Ovary (tissue), 7 donors: ENCODE measurements at regions not wholly inside any gene's neighbourhood (a gene's known extent, or its start where the extent isn't known, plus 50 kb on each side); places are given as distances from the start of the nearest gene placed in this dataset.

Experiments
- DNase-seq, 5 donors: peaks; one replicate each; pipeline ENCODE4 v3.0.0-alpha.2; 2019 to 2020
- H3K27ac ChIP-seq, 2 donors: fragments of 200-600 bp; one replicate each; pipeline versions ENCODE4 v1.5.1 to v1.8.0; 2019 to 2022
- H3K27me3 ChIP-seq: fragments of 200-600 bp; one replicate; pipeline ENCODE4 v1.8.0; 2022
- H3K36me3 ChIP-seq: fragments of 200-600 bp; sonication (generic); one replicate; pipeline ENCODE4 v1.5.1; 2019
- H3K4me1 ChIP-seq: one replicate; pipeline ENCODE4 v1.8.1; 2013; ENCODE audit warnings: mild to moderate bottlenecking, moderate library complexity; ENCODE audit not compliant: insufficient read depth
- H3K4me3 ChIP-seq: fragments of 200-600 bp; sonication (generic); one replicate; pipeline ENCODE4 v1.5.1; 2017
- H3K9me3 ChIP-seq, 2 donors: fragments of 200-600 bp in 1 of 2; sonication (generic) in 1 of 2; one replicate each; pipeline versions ENCODE4 v1.5.1 to v1.8.1; 2013 to 2019; ENCODE audit warnings: mild to moderate bottlenecking in 1 of 2, moderate library complexity in 1 of 2
- CTCF ChIP-seq, 3 donors: fragments of 450-650 bp in 2 of 3; fragments of 200-600 bp in 1 of 3; IDR thresholded peaks; one replicate each; pipeline versions ENCODE4 v1.5.1 to v1.8.0; 2016 to 2022; ENCODE audit warnings: antibody characterized with exemption in 3 of 3, mild to moderate bottlenecking in 1 of 3
- EP300 ChIP-seq: sonication (generic); formaldehyde crosslinking; IDR thresholded peaks from one replicate; pipeline ENCODE4 v1.6.1; 2017; ENCODE audit warnings: antibody characterized with exemption
- POLR2A ChIP-seq: fragments of 450-650 bp; IDR thresholded peaks from one replicate; pipeline ENCODE4 v1.6.1; 2017; ENCODE audit warnings: antibody characterized with exemption, mild to moderate bottlenecking, moderate library complexity
- WGBS, 3 donors: extraction: QIAGEN DNeasy Blood & Tissue Kit in 1 of 3; methylation state at CpG; one replicate each; pipeline versions ENCODE4 v1.1.5 to v1.1.7; 2013 to 2017; 5-methylcytosine and 5-hydroxymethylcytosine counted together
- intact Hi-C, 4 donors: fragments of 100-400 bp; cut with DNase I; formaldehyde crosslinking; loops; one replicate each; pipeline versions ENCODE4 v1.11.0 to v1.15.1; 2022 to 2023
- donor health status: DM: no; HTN: no; CAD: no; lungs with moderate emphysema.
- donor health status: DM: no; HTN: no; CAD: no.
- donor health status: Bipolar disorder and iron deficiency.
- donor health status: DM: no; HTN: no; CAD: no.
- donor health status: DM: yes; HTN: yes; CAD: no.

GRCh38 chr13:68987585-68987984 lies 1120.0 kb upstream of the ATXN8OS start:
- intact Hi-C loops: no loop called here
- H3K9me3 ChIP-seq: no peaks in the 10 kb centered on the region
- no peak overlapping the region for H3K4me3 ChIP-seq
- H3K27me3 ChIP-seq: no peaks in the 10 kb centered on the region
- TF ChIP-seq POLR2A: no peak
- TF ChIP-seq EP300: no peak
- no peak for TF ChIP-seq CTCF (IDR thresholded peaks at IDR 0.05)
- DNase-seq: no peak
- no peaks in the 10 kb centered on the region for H3K36me3 ChIP-seq
- H3K4me1 ChIP-seq: no peaks in the 10 kb centered on the region
- 92 to 96% (median 92%) methylated on average over 13 of the region's 13 CpGs for WGBS, 3 donors
- H3K27ac ChIP-seq: no peak overlapping the region

GRCh38 chr13:68984688-68985319 lies 1122.8 kb upstream of the ATXN8OS start:
- 92 to 96% (median 93%) methylated on average over 36 to 37 of the region's 37 CpGs for WGBS, 3 donors

GRCh38 chr13:68982961-68983619 lies 1124.5 kb upstream of the ATXN8OS start:
- Histone ChIP-seq H3K9me3 (no peaks in the 10 kb centered on the region), H3K4me3 (no peak overlapping the region), H3K27ac (no peak overlapping the region), H3K36me3 (no peaks in the 10 kb centered on the region), H3K27me3 (no peaks in the 10 kb centered on the region), H3K4me1 (no peaks in the 10 kb centered on the region)
- DNase-seq: no peak
- TF ChIP-seq POLR2A (no peak), EP300 (no peak), CTCF (IDR thresholded peaks at IDR 0.05) (no peak)
- 84 to 98% (median 84%) methylated on average over 9 to 12 of the region's 12 CpGs for WGBS, 3 donors
- intact Hi-C loops: no loop called here

More at GRCh38 chr13:68984688-68985319, 1122.8 kb upstream of the ATXN8OS start:
- no peaks in the 10 kb centered on the region for H3K9me3 ChIP-seq
- no peak overlapping the region for H3K4me3 ChIP-seq
- H3K27ac ChIP-seq: no peak overlapping the region
- no peak for TF ChIP-seq EP300
- TF ChIP-seq POLR2A: no peak
- no peak for TF ChIP-seq CTCF (IDR thresholded peaks at IDR 0.05)
- no peak for DNase-seq
- no peaks in the 10 kb centered on the region for H3K27me3 ChIP-seq
- intact Hi-C loops: no loop called here
- no peaks in the 10 kb centered on the region for H3K4me1 ChIP-seq
- no peaks in the 10 kb centered on the region for H3K36me3 ChIP-seq

GRCh38 chr13:68976287-68976686 lies 1131.3 kb upstream of the ATXN8OS start:
- Histone ChIP-seq H3K36me3 (no peaks in the 10 kb centered on the region), H3K4me1 (no peaks in the 10 kb centered on the region), H3K4me3 (no peak overlapping the region), H3K27me3 (no peaks in the 10 kb centered on the region), H3K9me3 (no peaks in the 10 kb centered on the region), H3K27ac (no peak overlapping the region)
- intact Hi-C loops: no loop called here
- WGBS, 3 donors: 51 to 77% (median 60%) methylated on average over 2 of the region's 2 CpGs
- TF ChIP-seq EP300 (no peak), POLR2A (no peak), CTCF (IDR thresholded peaks at IDR 0.05) (no peak)
- DNase-seq: no peak
